Adipocyte (in vitro differentiated cells): ENCODE measurements at regions not wholly inside any gene's neighbourhood (a gene's known extent, or its start where the extent isn't known, plus 50 kb on each side); places are given as distances from the start of the nearest gene placed in this dataset.

Experiments
- DNase-seq: peaks from one replicate; pipeline ENCODE4 v3.0.0-alpha.2; 2015; ENCODE audit warnings: low read depth
- H3K27me3 ChIP-seq: replicated peaks from 2 replicates; pipeline ENCODE4 v1.7.0; 2013; ENCODE audit warnings: mild to moderate bottlenecking, low read length, moderate library complexity; ENCODE audit not compliant: control insufficient read depth, insufficient read depth
- H3K36me3 ChIP-seq: 2 replicates; pipeline ENCODE4 v1.7.0; 2013; ENCODE audit warnings: low read length, mild to moderate bottlenecking, moderate library complexity; ENCODE audit not compliant: control insufficient read depth, insufficient read depth, severe bottlenecking
- H3K4me1 ChIP-seq: 2 replicates; pipeline ENCODE4 v1.7.0; 2013; ENCODE audit warnings: mild to moderate bottlenecking, low read length, moderate library complexity; ENCODE audit not compliant: control insufficient read depth, insufficient read depth
- H3K4me3 ChIP-seq: 2 replicates; pipeline ENCODE4 v1.7.0; 2013; ENCODE audit warnings: mild to moderate bottlenecking, low read length, moderate library complexity
- H3K9ac ChIP-seq: 2 replicates; pipeline ENCODE4 v1.7.0; 2013; ENCODE audit warnings: mild to moderate bottlenecking, low read length, moderate library complexity
- H3K9me3 ChIP-seq: 2 replicates; pipeline ENCODE4 v1.7.0; 2013; ENCODE audit warnings: mild to moderate bottlenecking, low read length, moderate library complexity; ENCODE audit not compliant: control insufficient read depth

GRCh38 chr17:72386619-72387237 is 265.9 kb downstream of the SOX9 start:
- Histone ChIP-seq H3K27me3 (no peaks in the 10 kb centered on the region), H3K36me3 (no peaks in the 10 kb centered on the region), H3K9ac (no peak overlapping the region), H3K4me1 (peaks cover 21% of the 10 kb centered on the region), H3K4me3 (no peak overlapping the region), H3K9me3 (no peaks in the 10 kb centered on the region)
- DNase-seq = peak; percentile 49

- Histone ChIP-seq H3K9ac (no peak overlapping the region), H3K9me3 (no peaks in the 10 kb centered on the region), H3K4me3 (no peak overlapping the region), H3K36me3 (no peaks in the 10 kb centered on the region), H3K4me1 (peaks cover 28% of the 10 kb centered on the region), H3K27me3 (no peaks in the 10 kb centered on the region)
- DNase-seq = peak; percentile 94
Observed at GRCh38 chr17:72387487-72387886, 266.7 kb downstream of the SOX9 start.

- H3K9me3 ChIP-seq = no peaks in the 10 kb centered on the region
- peaks cover 30% of the 10 kb centered on the region for H3K4me1 ChIP-seq
- no peaks in the 10 kb centered on the region for H3K36me3 ChIP-seq
- no peak for DNase-seq
- no peak overlapping the region for H3K9ac ChIP-seq
- no peaks in the 10 kb centered on the region for H3K27me3 ChIP-seq
- H3K4me3 ChIP-seq = no peak overlapping the region
Observed at GRCh38 chr17:72387969-72388368, 267.1 kb downstream of the SOX9 start.

- Histone ChIP-seq H3K36me3 (no peaks in the 10 kb centered on the region), H3K9ac (no peak overlapping the region), H3K4me3 (no peak overlapping the region), H3K9me3 (no peaks in the 10 kb centered on the region), H3K27me3 (no peaks in the 10 kb centered on the region), H3K4me1 (peaks cover 34% of the 10 kb centered on the region)
- no peak for DNase-seq
Observed at GRCh38 chr17:72388765-72389473, 268.1 kb downstream of the SOX9 start.

- Histone ChIP-seq H3K4me1 (peaks cover 35% of the 10 kb centered on the region), H3K4me3 (no peak overlapping the region), H3K9me3 (no peaks in the 10 kb centered on the region), H3K36me3 (no peaks in the 10 kb centered on the region), H3K27me3 (no peaks in the 10 kb centered on the region), H3K9ac (no peak overlapping the region)
- peak; percentile 39 for DNase-seq
Observed at GRCh38 chr17:72390675-72391508, 270.1 kb downstream of the SOX9 start.

GRCh38 chr17:72392056-72393010 is 271.5 kb downstream of the SOX9 start:
- DNase-seq = peak; percentile 63
- H3K9me3 ChIP-seq = no peaks in the 10 kb centered on the region
- no peaks in the 10 kb centered on the region for H3K36me3 ChIP-seq
- H3K4me3 ChIP-seq = no peak overlapping the region
- H3K9ac ChIP-seq = no peak overlapping the region
- peaks cover 26% of the 10 kb centered on the region for H3K4me1 ChIP-seq
- H3K27me3 ChIP-seq = no peaks in the 10 kb centered on the region

GRCh38 chr17:72393553-72393952 is 272.7 kb downstream of the SOX9 start:
- Histone ChIP-seq H3K36me3 (no peaks in the 10 kb centered on the region), H3K9ac (no peak overlapping the region), H3K9me3 (no peaks in the 10 kb centered on the region), H3K4me3 (no peak overlapping the region), H3K27me3 (no peaks in the 10 kb centered on the region), H3K4me1 (peaks cover 24% of the 10 kb centered on the region)
- DNase-seq = peak; percentile 29

- Histone ChIP-seq H3K36me3 (no peaks in the 10 kb centered on the region), H3K4me3 (no peak overlapping the region), H3K27me3 (no peaks in the 10 kb centered on the region), H3K4me1 (peaks cover 24% of the 10 kb centered on the region), H3K9ac (no peak overlapping the region), H3K9me3 (no peaks in the 10 kb centered on the region)
- DNase-seq = no peak
Observed at GRCh38 chr17:72394531-72394930, 273.7 kb downstream of the SOX9 start.

GRCh38 chr17:72396121-72396520 is 275.3 kb downstream of the SOX9 start:
- Histone ChIP-seq H3K36me3 (no peaks in the 10 kb centered on the region), H3K9me3 (no peaks in the 10 kb centered on the region), H3K4me3 (no peak overlapping the region), H3K4me1 (peaks cover 24% of the 10 kb centered on the region), H3K9ac (no peak overlapping the region), H3K27me3 (no peaks in the 10 kb centered on the region)
- no peak for DNase-seq

GRCh38 chr17:72397223-72397667 is 276.4 kb downstream of the SOX9 start:
- Histone ChIP-seq H3K4me3 (no peak overlapping the region), H3K27me3 (no peaks in the 10 kb centered on the region), H3K9ac (no peak overlapping the region), H3K4me1 (peaks cover 14% of the 10 kb centered on the region), H3K9me3 (no peaks in the 10 kb centered on the region), H3K36me3 (no peaks in the 10 kb centered on the region)
- DNase-seq = no peak
